GM18520 (cell line): ENCODE measurements at regions not wholly inside any gene's neighbourhood (a gene's known extent, or its start where the extent isn't known, plus 50 kb on each side); places are given as distances from the start of the nearest gene placed in this dataset.

Source experiments
- ATAC-seq: cut with Tn5 transposase; IDR thresholded peaks from one replicate; pipeline ENCODE4 v1.9.1; 2021; ENCODE audit not compliant: unreplicated experiment

GRCh38 chr2:125042727-125043126 is 1017.6 kb downstream of the CNTNAP5 start:
- no peak for ATAC-seq

GRCh38 chr2:125070726-125071505 is 1045.8 kb downstream of the CNTNAP5 start:
- ATAC-seq: no peak

- ATAC-seq: no peak
Observed at GRCh38 chr2:125073440-125073839, 1048.4 kb downstream of the CNTNAP5 start.

- ATAC-seq: no peak
Observed at GRCh38 chr2:125085904-125086303, 1060.8 kb downstream of the CNTNAP5 start.

- no peak for ATAC-seq
Observed at GRCh38 chr2:125086313-125087184, 1061.5 kb downstream of the CNTNAP5 start.

- ATAC-seq: no peak
Observed at GRCh38 chr2:125092276-125093009, 1067.4 kb downstream of the CNTNAP5 start.

- no peak for ATAC-seq
Observed at GRCh38 chr2:125095826-125096225, 1070.7 kb downstream of the CNTNAP5 start.

- ATAC-seq: no peak
Observed at GRCh38 chr2:125106710-125107109, 1081.6 kb downstream of the CNTNAP5 start.

- no peak for ATAC-seq
Observed at GRCh38 chr2:125107446-125107845, 1082.4 kb downstream of the CNTNAP5 start.

GRCh38 chr2:125108251-125108650 is 1083.2 kb downstream of the CNTNAP5 start:
- ATAC-seq: no peak

- ATAC-seq: no peak
Observed at GRCh38 chr2:125125902-125126301, 1100.8 kb downstream of the CNTNAP5 start.

GRCh38 chr2:125160947-125161346 is 1135.9 kb downstream of the CNTNAP5 start:
- ATAC-seq: no peak

GRCh38 chr2:125167152-125167551 is 1142.1 kb downstream of the CNTNAP5 start:
- ATAC-seq: no peak

GRCh38 chr2:125167820-125168219 is 1142.7 kb downstream of the CNTNAP5 start:
- no peak for ATAC-seq

GRCh38 chr2:125168442-125168841 is 1143.4 kb downstream of the CNTNAP5 start:
- ATAC-seq: no peak

GRCh38 chr2:125169022-125169763 is 1144.1 kb downstream of the CNTNAP5 start:
- ATAC-seq: no peak

GRCh38 chr2:125169764-125170146 is 1144.7 kb downstream of the CNTNAP5 start:
- no peak for ATAC-seq

GRCh38 chr2:125172181-125172580 is 1147.1 kb downstream of the CNTNAP5 start:
- no peak for ATAC-seq

GRCh38 chr2:125175415-125175814 is 1150.3 kb downstream of the CNTNAP5 start:
- no peak for ATAC-seq

GRCh38 chr2:125185691-125186270 is 1160.7 kb downstream of the CNTNAP5 start:
- ATAC-seq: no peak
